B cell (primary cell): ENCODE measurements at regions not wholly inside any gene's neighbourhood (a gene's known extent, or its start where the extent isn't known, plus 50 kb on each side); places are given as distances from the start of the nearest gene placed in this dataset.

ENCODE experiments used
- CTCF ChIP-seq: fragments of 200-600 bp; IDR thresholded peaks from one replicate; pipeline ENCODE4 v1.8.0; 2022; ENCODE audit warnings: antibody characterized with exemption, mild to moderate bottlenecking
- EZH2 ChIP-seq: IDR thresholded peaks from 2 replicates; pipeline ENCODE4 v1.6.1; 2012; ENCODE audit warnings: borderline replicate concordance, low read depth, mild to moderate bottlenecking, moderate library complexity, low read length; ENCODE audit not compliant: insufficient read depth, poor library complexity, severe bottlenecking

DNA sequence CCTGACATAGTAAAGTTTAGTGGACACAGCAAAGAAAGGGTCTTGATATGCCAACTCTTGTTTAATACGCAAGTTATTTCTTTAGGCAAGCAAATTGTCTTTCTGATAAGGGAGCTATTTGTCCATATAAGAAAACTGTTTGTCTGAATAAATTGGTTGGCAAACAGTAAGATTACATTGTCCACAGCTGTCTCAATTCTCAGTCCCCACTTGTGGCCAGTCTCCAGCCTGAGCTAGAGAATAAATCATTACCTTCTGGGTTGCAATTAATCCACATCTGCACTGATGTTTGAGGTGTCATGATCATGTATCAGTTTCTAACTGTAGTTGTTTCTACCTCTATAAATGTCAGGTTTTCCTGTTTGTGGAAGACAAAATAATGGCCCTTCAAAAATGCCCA is 60.0 kb upstream of the TNR start:
- TF ChIP-seq CTCF (no peak), EZH2 (no peak)
